SK-N-SH treated with all-trans-retinoic acid at 6 μM for 48 hours (cell line): ENCODE measurements at regions not wholly inside any gene's neighbourhood (a gene's known extent, or its start where the extent isn't known, plus 50 kb on each side); places are given as distances from the start of the nearest gene placed in this dataset.

Experiments
- ARNTL ChIP-seq: fragments of 450-650 bp; formaldehyde crosslinking; IDR thresholded peaks from 2 replicates; pipeline ENCODE4 v1.5.0; 2020; ENCODE audit warnings: low read depth, mild to moderate bottlenecking, moderate library complexity, borderline replicate concordance
- SNAI2 ChIP-seq: fragments of 250-450 bp; sonication (Bioruptor Pico); IDR thresholded peaks from 2 replicates; pipeline ENCODE4 v1.5.0; 2020; ENCODE audit warnings: mild to moderate bottlenecking, moderate library complexity
- ZFP3 ChIP-seq: fragments of 250-450 bp; sonication (Bioruptor Pico); IDR thresholded peaks from 2 replicates; pipeline ENCODE4 v1.5.0; 2020; ENCODE audit warnings: mild to moderate bottlenecking, moderate library complexity
- TF ChIP-seq, protein P1 (sequence below): fragments of 250-450 bp; sonication (Bioruptor Pico); IDR thresholded peaks from 2 replicates; pipeline ENCODE4 v1.5.1; 2020; ENCODE audit warnings: low read depth, mild to moderate bottlenecking, moderate library complexity
- TF ChIP-seq, protein P2 (sequence below): fragments of 250-450 bp; sonication (Bioruptor Pico); IDR thresholded peaks from 2 replicates; pipeline ENCODE4 v1.5.1; 2021; ENCODE audit warnings: mild to moderate bottlenecking, moderate library complexity
- TF ChIP-seq, protein P3 (sequence below): fragments of 250-450 bp; sonication (Bioruptor Pico); IDR thresholded peaks from 2 replicates; pipeline ENCODE4 v1.8.0; 2020; ENCODE audit warnings: mild to moderate bottlenecking, moderate library complexity, borderline replicate concordance

DNA sequence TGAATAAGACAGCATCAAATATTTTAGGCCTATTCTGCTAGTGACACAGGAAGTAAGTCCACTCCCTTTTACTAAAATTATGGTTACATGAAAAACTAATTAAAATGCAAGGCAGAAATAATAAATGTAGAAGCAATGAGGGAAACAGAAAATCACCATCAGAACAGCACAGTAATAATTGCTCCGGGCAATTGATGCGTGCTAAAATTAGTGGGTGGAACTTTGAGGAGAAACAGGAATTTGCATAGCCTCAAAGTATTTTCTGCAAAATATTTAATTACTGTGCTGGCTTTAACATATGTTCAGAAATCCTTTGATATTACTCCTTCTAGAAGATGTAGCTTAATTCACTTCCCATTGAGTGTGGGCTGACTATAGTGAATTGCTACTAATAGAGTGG is 654.3 kb upstream of the RAB6C start:
- TF ChIP-seq, protein P1, sequence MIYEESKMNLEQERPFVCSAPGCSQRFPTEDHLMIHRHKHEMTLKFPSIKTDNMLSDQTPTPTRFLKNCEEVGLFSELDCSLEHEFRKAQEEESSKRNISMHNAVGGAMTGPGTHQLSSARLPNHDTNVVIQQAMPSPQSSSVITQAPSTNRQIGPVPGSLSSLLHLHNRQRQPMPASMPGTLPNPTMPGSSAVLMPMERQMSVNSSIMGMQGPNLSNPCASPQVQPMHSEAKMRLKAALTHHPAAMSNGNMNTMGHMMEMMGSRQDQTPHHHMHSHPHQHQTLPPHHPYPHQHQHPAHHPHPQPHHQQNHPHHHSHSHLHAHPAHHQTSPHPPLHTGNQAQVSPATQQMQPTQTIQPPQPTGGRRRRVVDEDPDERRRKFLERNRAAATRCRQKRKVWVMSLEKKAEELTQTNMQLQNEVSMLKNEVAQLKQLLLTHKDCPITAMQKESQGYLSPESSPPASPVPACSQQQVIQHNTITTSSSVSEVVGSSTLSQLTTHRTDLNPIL = no peak
- TF ChIP-seq ZFP3 (no peak), SNAI2 (CRISPR knock-in tag) (no peak), ARNTL (CRISPR knock-in tag) (no peak)
- TF ChIP-seq, protein P2, sequence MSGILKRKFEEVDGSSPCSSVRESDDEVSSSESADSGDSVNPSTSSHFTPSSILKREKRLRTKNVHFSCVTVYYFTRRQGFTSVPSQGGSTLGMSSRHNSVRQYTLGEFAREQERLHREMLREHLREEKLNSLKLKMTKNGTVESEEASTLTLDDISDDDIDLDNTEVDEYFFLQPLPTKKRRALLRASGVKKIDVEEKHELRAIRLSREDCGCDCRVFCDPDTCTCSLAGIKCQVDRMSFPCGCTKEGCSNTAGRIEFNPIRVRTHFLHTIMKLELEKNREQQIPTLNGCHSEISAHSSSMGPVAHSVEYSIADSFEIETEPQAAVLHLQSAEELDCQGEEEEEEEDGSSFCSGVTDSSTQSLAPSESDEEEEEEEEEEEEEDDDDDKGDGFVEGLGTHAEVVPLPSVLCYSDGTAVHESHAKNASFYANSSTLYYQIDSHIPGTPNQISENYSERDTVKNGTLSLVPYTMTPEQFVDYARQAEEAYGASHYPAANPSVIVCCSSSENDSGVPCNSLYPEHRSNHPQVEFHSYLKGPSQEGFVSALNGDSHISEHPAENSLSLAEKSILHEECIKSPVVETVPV = no peak
- TF ChIP-seq, protein P3, sequence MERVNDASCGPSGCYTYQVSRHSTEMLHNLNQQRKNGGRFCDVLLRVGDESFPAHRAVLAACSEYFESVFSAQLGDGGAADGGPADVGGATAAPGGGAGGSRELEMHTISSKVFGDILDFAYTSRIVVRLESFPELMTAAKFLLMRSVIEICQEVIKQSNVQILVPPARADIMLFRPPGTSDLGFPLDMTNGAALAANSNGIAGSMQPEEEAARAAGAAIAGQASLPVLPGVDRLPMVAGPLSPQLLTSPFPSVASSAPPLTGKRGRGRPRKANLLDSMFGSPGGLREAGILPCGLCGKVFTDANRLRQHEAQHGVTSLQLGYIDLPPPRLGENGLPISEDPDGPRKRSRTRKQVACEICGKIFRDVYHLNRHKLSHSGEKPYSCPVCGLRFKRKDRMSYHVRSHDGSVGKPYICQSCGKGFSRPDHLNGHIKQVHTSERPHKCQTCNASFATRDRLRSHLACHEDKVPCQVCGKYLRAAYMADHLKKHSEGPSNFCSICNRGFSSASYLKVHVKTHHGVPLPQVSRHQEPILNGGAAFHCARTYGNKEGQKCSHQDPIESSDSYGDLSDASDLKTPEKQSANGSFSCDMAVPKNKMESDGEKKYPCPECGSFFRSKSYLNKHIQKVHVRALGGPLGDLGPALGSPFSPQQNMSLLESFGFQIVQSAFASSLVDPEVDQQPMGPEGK (CRISPR knock-in tag) = no peak
